Fibroblast of lung (primary cell): ENCODE measurements at regions not wholly inside any gene's neighbourhood (a gene's known extent, or its start where the extent isn't known, plus 50 kb on each side); places are given as distances from the start of the nearest gene placed in this dataset.

Source experiments
- EZH2 ChIP-seq: IDR thresholded peaks from 2 replicates; pipeline ENCODE4 v1.5.1; 2012; ENCODE audit warnings: low read length, control low read depth, mild to moderate bottlenecking; ENCODE audit errors: missing control alignments
- TF ChIP-seq, protein P1 (sequence below), 2 donors: IDR thresholded peaks in 1 of 2; conservative IDR thresholded peaks in 1 of 2; 1 replicate in 1 of 2; 2 replicates in 1 of 2; pipeline ENCODE4 v1.5.1; 2011 to 2012; ENCODE audit warnings: low read length in 2 of 2, control low read depth in 1 of 2, inconsistent platforms in 1 of 2, low read depth in 1 of 2, mild to moderate bottlenecking in 1 of 2

DNA sequence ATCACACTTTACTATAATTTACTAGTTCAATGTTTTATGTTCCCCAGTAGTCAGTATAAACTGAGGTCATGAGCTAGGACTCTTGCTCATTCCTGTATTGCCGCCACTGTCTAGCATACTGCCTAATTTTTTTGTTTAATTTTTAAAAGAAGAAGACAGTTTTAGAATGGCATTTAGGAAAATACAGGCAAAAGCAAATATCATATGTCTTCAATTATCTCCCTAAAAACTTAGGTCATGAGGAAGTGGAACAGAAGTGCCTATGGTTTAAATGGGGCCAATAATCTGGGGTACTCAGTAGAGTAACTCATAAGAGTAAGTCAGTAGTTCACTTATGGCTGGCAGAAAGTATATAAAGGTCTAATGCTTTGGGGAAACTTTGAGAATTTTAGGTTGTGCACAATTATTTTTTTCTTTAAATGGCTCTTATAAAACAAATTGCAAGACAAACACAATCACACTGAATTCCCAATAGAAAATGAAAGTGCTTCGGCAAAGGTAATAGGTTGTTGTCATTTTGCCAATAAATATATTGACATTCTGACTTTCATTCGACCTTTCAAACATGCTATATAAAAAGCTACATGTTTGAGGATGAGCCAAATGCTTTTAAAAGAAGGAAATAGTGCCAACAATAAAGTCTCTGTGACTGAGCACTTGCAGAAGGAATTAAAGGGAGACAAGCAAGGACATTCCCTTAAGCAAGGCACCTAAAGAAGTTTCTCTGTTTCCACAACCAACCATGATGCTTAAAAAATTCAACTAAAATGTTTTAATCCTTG lies 390.1 kb downstream of the PDGFC start:
- TF ChIP-seq, protein P1, sequence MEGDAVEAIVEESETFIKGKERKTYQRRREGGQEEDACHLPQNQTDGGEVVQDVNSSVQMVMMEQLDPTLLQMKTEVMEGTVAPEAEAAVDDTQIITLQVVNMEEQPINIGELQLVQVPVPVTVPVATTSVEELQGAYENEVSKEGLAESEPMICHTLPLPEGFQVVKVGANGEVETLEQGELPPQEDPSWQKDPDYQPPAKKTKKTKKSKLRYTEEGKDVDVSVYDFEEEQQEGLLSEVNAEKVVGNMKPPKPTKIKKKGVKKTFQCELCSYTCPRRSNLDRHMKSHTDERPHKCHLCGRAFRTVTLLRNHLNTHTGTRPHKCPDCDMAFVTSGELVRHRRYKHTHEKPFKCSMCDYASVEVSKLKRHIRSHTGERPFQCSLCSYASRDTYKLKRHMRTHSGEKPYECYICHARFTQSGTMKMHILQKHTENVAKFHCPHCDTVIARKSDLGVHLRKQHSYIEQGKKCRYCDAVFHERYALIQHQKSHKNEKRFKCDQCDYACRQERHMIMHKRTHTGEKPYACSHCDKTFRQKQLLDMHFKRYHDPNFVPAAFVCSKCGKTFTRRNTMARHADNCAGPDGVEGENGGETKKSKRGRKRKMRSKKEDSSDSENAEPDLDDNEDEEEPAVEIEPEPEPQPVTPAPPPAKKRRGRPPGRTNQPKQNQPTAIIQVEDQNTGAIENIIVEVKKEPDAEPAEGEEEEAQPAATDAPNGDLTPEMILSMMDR (conservative IDR thresholded peaks at IDR 0.05 in 1 of 2, IDR thresholded peaks at IDR 0.05 in 1 of 2; ENCODE audit: low read depth in 1 of 2, low read length in 2 of 2), result no peak
- TF ChIP-seq EZH2, result no peak
